NCI-H1930 (cell line): ENCODE measurements at regions not wholly inside any gene's neighbourhood (a gene's known extent, or its start where the extent isn't known, plus 50 kb on each side); places are given as distances from the start of the nearest gene placed in this dataset.
"Not testable (repeated sequence)": the region's sequence is repeated elsewhere in the genome, so short reads cannot be mapped to it uniquely, and the experiment has no call there.

Experiments used
- DNase-seq, 2 experiments: peaks; one replicate each; lab custom pipeline; 2025; lab: John Stamatoyannopoulos, UW

DNA sequence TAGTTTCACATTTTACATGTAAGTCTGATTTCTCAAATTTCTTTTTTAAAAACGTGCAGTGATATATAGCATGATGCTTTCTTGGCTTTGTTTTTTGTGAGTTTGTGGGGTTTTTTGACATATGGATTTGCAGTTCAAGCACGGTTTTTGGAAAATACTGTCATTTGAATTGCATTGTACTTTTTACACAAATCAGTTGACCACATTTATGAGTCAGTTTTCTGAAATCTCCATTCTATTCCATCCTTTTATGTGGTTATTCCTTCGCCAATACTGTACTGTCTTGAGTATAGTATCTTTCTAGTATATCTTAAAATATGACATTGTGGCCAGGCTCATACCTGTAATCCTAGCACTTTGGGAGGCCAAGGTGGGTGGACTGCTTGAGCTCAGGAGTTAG is 890.0 kb upstream of the CITED2 start:
- DNase-seq = no peak

- DNase-seq = not testable (repeated sequence)
These were observed 883.9 kb upstream of the CITED2 start for GRCh38 chr6:140258302-140258701.

DNA sequence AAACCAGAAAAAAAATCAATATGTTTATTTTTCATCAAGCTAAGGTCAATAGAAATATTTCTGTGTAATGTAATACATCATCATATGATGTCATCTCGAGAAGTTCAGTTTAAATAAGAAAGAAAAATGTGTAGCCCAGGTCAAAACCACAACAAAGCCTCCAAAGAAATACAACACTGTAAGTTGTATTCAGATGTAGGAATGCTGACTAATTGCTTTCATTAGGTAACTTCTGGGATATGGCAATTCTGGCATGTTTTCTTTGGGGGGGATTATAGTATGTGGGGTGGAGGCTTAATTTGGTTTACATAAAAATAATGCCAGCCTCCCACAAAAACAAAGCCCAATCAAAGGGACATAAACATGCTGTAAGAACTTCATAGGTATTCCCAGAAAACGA is 881.8 kb upstream of the CITED2 start:
- no peak for DNase-seq

DNA sequence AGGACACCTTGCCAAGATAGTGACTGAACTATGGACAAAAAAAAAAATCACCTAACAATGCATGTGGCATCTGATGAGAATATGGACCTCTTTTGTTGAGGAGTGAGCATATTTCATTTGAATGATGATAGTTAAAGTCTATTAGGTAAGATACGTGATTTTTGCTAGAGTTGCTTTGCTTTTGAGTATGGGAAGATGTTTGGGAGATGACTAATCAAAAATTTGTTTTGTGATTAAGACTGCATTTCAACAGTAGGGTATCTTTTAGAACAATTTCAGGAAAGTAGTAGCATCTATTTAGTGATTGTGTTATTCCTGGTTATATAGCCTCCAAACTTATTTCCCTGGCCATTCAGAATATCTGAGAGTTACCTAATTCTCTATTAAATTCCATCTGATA is 878.6 kb upstream of the CITED2 start:
- no peak for DNase-seq

GRCh38 chr6:140252099-140252498 is 877.7 kb upstream of the CITED2 start:
- DNase-seq = no peak

GRCh38 chr6:140245296-140246040 is 871.0 kb upstream of the CITED2 start:
- DNase-seq = no peak

GRCh38 chr6:140237251-140237650 is 862.8 kb upstream of the CITED2 start:
- no peak for DNase-seq

GRCh38 chr6:140236732-140237131 is 862.3 kb upstream of the CITED2 start:
- DNase-seq = no peak

DNA sequence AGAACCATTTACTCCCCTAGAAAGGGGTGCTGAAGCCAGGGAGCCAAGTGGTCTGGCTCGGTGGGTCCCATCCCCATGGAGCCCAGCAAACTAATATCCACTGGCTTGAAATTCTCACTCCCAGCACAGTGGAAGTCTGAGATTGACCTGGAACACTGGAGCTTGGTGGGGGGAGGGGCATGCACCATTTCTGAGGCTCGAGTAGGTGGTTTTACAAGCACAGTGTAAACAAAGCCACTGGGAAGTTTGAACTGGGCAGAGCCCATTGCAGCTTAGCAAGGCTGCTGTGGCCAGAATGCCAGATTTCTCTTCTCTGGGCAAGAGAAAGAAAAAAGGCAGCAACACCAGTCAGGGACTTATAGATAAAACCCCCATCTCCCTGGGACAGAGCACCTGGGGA is 855.8 kb upstream of the CITED2 start:
- no peak for DNase-seq

GRCh38 chr6:140228491-140228890 is 854.0 kb upstream of the CITED2 start:
- DNase-seq = no peak

- no peak for DNase-seq
These were observed 852.2 kb upstream of the CITED2 start for GRCh38 chr6:140226637-140227036.

DNA sequence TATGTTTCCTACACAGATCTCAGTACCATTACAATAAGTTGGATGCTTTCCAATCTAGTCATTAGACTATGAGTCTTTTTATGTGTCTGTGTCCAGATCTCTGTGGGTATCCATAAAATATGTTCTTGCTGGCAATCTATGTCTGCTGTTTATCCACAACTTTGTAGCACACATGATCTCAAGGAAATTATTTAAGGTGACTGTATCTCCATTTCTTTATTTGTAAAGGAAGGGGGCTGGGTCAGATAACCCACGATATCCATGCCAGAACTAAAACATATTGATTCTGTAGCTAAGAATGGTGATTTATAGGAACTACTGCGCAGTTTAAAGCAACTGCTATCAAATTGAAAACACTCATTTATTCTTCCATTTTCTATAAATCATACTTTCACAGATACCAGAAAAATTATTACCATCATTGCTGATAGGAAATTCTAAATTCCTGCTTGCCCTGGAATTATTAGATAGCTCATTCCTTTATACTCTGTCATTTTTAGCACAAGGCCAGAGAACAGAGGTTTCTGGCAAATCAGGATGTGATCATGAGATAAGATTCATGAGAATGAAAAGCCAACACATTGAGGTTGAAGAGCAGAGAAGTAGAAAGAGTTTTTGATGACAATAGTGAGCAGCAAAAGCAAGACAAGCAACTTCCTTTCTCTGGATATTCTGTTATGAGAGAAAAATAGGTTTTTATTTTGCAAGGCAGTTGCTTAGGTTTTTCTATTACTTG is 851.4 kb upstream of the CITED2 start:
- DNase-seq = no peak

DNA sequence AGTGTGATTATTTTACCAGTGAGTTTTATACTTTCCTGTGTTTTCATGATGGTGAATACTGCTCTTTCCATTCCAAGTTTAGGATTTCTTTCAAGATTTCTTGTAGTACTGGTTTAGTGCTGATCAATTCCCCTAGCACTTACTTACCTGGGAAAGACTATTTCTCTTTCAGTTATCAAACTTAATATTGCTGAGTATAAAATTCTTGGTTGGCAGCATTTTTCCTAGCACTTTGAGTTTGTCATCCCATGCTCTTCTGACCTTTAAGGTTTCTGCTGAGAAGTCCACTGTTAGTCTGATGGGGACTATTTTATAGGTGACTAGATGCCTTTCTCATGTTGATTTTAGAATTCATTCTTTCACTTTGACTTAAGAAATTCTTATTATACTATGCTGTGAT is 842.8 kb upstream of the CITED2 start:
- DNase-seq = no peak

DNA sequence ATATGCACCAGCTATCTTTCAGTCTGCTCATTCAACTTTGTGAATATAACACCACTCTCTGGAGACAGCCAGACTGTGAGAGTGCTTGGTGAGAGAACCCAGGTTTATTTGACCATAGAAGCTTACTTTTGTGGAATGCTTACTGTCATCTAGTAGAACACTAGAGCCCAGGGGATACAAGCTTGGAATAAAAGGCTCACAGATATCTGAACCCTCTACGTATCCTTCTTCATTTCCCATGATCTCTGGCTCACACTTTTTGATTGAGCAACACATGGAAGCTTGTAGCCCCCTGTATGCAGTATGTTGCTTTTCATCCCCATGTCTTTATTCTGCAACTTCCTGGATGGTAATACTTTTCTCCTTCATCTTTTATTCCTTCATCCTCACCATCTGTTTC is 835.3 kb upstream of the CITED2 start:
- DNase-seq = no peak

GRCh38 chr6:140208286-140208685 is 833.8 kb upstream of the CITED2 start:
- no peak for DNase-seq

GRCh38 chr6:140205795-140206593 is 831.5 kb upstream of the CITED2 start:
- no peak for DNase-seq

DNA sequence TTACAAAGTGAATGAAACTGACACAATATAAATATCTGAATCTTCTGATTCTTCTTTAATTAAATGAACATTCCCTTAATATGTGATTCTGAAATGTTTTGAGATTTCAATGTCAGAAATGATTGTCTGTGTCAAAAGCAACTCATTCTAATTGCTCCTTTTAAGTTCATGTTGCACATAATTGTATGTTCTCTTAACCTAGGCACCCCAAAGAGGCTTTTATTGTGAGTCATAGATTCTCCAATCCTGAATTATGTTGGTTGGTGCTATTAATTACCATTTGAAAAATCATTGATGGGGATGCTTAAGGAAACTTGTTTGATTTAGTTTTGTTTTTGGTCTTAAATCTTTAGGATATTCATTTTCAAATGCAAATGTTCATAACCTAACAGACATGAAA is 829.7 kb upstream of the CITED2 start:
- DNase-seq = no peak

- no peak for DNase-seq
These were observed 829.3 kb upstream of the CITED2 start for GRCh38 chr6:140203661-140204147.

DNA sequence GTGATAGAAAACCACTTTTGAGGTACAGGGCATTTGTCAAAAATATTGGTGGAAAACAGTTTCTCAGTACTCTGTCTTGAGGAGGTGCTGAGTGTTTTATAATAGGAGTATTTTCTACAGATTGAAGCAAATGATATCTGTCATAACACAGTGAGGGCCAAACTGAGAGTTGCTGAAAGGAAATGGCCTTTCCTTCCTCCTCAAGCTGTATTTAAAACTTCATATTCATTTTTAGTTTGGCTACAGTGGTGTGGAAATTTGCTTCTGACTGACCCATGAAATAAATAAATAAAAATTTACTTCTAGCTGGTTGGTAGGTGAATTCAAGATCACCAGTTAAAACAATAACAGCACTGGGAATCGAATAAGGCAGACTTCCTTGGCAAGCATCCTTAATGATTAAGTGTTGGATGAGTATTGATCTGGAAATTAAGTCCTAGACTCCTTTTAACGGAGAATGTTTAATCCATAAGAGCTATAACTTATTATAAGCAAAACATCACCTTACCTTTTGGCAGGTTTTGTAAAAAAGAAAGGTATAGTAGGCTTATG is 828.6 kb upstream of the CITED2 start:
- DNase-seq = no peak

- no peak for DNase-seq
These were observed 827.5 kb upstream of the CITED2 start for GRCh38 chr6:140201787-140202458.

- DNase-seq = no peak
These were observed 818.8 kb upstream of the CITED2 start for GRCh38 chr6:140193269-140193668.

DNA sequence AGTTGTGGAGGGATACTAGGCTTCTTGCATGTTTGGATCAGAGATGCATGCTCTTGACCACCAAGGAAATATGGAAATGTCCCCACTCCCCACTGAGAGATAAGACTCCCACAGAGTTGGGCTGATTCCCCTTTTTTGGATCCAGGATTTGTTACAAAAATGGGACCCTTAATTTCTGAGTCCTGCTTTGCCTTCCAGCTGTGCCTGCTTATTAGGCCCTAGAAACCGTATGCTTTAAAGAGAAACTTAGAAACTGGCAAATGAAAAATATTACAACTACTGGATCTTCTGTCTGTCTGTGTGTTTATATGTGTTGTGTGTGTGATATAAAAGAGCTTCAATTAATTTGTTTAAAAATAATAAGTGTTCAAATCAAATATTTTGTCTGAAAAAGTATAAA is 817.6 kb upstream of the CITED2 start:
- no peak for DNase-seq
